SJCRH30 (cell line): ENCODE measurements at regions not wholly inside any gene's neighbourhood (a gene's known extent, or its start where the extent isn't known, plus 50 kb on each side); places are given as distances from the start of the nearest gene placed in this dataset.

ENCODE experiments used
- DNase-seq, 2 experiments: peaks; one replicate each; pipeline ENCODE4 v3.0.0-alpha.2; 2015 to 2020
- H3K27ac ChIP-seq: fragments of 250-450 bp; sonication (Bioruptor Pico); 2 replicates; pipeline ENCODE4 v1.5.1; 2020; ENCODE audit warnings: mild to moderate bottlenecking, moderate library complexity
- H3K27me3 ChIP-seq: fragments of 250-450 bp; sonication (Bioruptor Pico); 2 replicates; pipeline ENCODE4 v1.5.1; 2020; ENCODE audit warnings: mild to moderate bottlenecking, moderate library complexity
- H3K36me3 ChIP-seq: fragments of 250-450 bp; sonication (Bioruptor Pico); 2 replicates; pipeline ENCODE4 v1.5.1; 2020; ENCODE audit warnings: mild to moderate bottlenecking, moderate library complexity
- H3K4me1 ChIP-seq: fragments of 250-450 bp; sonication (Bioruptor Pico); 2 replicates; pipeline ENCODE4 v1.5.1; 2020; ENCODE audit warnings: mild to moderate bottlenecking, moderate library complexity
- H3K4me3 ChIP-seq: fragments of 250-450 bp; sonication (Bioruptor Pico); 2 replicates; pipeline ENCODE4 v1.5.1; 2020; ENCODE audit warnings: mild to moderate bottlenecking, moderate library complexity
- H3K9me3 ChIP-seq: fragments of 250-450 bp; sonication (Bioruptor Pico); replicated peaks from 2 replicates; pipeline ENCODE4 v1.5.1; 2020; ENCODE audit warnings: mild to moderate bottlenecking, moderate library complexity

DNA sequence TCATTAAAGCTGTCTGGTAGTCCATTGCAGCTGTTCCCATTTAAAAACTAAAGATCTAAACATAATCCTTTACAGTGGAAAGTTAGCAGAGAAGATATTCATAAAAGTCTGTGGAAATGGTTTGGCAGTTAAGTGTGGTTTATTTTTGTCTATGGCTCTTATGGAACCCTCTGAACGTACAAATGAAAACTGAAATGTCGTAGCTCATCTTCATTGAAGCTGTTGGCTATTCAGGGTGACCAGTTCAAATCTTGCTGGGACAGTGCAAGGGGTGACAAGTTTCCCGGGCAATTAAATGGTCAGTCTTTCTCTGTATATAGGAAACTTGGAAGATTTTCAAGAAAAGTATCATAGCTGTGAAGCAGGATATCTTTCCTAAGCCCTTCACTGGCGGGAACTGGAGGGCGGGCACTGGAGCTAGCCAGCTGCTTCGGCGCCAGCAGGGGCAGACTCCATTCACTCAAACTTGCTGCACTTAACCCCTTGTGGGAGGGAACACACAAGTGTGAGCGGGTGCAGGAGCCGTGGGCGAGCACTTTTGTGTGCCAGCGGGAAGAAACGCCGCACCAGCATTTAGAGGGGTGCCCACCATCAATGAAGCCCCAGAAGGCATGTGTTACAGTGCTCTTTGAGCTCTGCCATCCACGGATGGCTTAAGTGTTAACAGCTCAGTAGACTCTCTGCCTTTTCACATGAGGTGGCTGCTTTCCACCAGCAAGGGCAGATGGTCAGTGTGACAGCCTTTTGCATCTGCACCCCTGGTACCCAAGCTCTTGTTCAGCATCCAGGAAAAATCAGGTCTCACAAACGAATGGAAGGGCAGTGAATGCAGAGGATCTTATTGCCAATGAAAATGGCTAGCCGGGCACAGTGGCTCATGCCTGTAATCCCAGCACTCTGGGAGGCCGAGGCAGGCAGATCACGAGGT is 232.1 kb upstream of the KAZN start:
- peaks cover 6% of the 10 kb centered on the region; the same call in 1 of the 2 replicates for H3K27me3 ChIP-seq
- peak; percentile 54 to 70 for DNase-seq
- H3K9me3 ChIP-seq, result no peaks in the 10 kb centered on the region
- no peak overlapping the region for H3K4me3 ChIP-seq
- peak overlapping the region; percentile 22; the same call in 1 of the 2 replicates for H3K27ac ChIP-seq
- H3K36me3 ChIP-seq, result no peaks in the 10 kb centered on the region
- peaks cover 13% of the 10 kb centered on the region for H3K4me1 ChIP-seq

DNA sequence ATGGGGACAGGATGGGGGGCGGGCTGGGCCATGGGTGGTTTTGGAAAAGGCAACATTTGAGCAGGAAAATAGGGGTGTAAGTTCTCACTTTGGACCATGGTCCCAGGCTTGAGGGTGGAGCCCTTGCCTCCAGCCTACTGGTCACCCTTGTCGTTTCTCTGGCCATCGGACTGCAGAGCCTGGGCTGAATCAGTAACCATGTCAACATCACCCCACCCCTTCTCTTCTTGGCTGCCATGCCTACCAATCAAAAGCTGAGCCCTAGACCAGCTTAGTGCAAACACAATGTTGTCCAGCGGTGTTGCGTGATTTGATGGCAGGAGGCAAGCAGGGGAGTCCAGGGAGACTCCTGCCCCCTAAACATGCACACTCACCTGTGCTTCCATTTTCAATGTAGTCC is 231.0 kb upstream of the KAZN start:
- Histone ChIP-seq H3K27me3 (peaks cover 6% of the 10 kb centered on the region; the same call in 1 of the 2 replicates), H3K27ac (no peak overlapping the region), H3K36me3 (no peaks in the 10 kb centered on the region), H3K4me3 (no peak overlapping the region), H3K9me3 (no peaks in the 10 kb centered on the region), H3K4me1 (peaks cover 13% of the 10 kb centered on the region)
- DNase-seq, result no peak

GRCh38 chr1:14369526-14370213 is 228.8 kb upstream of the KAZN start:
- Histone ChIP-seq H3K4me1 (peaks cover 13% of the 10 kb centered on the region), H3K4me3 (no peak overlapping the region)
- no peak for DNase-seq

DNA sequence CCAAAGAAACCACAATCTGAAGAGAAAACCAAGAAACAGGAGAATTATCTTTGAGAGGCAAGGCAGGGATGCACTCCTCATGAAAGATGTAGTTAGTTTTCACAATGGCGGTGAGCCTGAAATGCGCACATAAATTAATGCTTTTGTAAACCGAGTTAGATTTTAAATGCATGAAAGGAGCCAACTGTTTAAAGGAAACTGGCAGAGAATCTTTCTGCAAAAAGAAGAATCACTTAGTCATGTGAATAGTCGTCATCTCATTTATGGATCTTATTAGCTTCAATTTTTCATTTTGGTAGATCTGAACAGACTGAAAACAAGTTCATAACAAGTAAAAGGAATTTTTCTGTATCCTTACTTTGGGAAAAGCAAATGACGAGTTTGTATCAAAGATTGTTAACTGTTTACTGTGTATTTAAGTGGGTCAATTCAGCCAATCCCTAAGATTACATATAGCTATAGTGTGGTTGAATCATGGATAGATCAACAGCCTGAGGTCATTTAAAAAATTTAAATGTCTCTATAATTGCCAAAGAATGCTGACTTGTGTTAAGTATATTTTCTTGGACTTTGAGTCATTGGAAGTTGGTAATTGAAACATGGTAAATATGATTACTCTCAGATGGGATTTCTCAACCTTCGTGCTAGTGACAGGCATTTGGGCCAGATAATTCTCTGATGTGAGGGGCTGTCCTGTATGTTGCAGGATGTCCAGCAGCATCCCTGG is 226.6 kb upstream of the KAZN start:
- Histone ChIP-seq H3K4me3 (no peak overlapping the region), H3K36me3 (no peaks in the 10 kb centered on the region), H3K4me1 (no peaks in the 10 kb centered on the region; the same call in 1 of the 2 replicates), H3K27ac (no peak overlapping the region), H3K27me3 (peaks cover 6% of the 10 kb centered on the region; the same call in 1 of the 2 replicates), H3K9me3 (no peaks in the 10 kb centered on the region)
- no peak for DNase-seq

More at GRCh38 chr1:14369526-14370213, 228.8 kb upstream of the KAZN start:
- no peaks in the 10 kb centered on the region for H3K9me3 ChIP-seq
- no peak overlapping the region for H3K27ac ChIP-seq
- no peaks in the 10 kb centered on the region for H3K36me3 ChIP-seq
- peaks cover 6% of the 10 kb centered on the region; the same call in 1 of the 2 replicates for H3K27me3 ChIP-seq

- DNase-seq, result no peak
- Histone ChIP-seq H3K4me3 (no peak overlapping the region), H3K9me3 (no peaks in the 10 kb centered on the region), H3K27me3 (peaks cover 6% of the 10 kb centered on the region; the same call in 1 of the 2 replicates), H3K36me3 (no peaks in the 10 kb centered on the region), H3K27ac (no peak overlapping the region), H3K4me1 (no peaks in the 10 kb centered on the region)
These were observed 226.0 kb upstream of the KAZN start for GRCh38 chr1:14372526-14372925.

DNA sequence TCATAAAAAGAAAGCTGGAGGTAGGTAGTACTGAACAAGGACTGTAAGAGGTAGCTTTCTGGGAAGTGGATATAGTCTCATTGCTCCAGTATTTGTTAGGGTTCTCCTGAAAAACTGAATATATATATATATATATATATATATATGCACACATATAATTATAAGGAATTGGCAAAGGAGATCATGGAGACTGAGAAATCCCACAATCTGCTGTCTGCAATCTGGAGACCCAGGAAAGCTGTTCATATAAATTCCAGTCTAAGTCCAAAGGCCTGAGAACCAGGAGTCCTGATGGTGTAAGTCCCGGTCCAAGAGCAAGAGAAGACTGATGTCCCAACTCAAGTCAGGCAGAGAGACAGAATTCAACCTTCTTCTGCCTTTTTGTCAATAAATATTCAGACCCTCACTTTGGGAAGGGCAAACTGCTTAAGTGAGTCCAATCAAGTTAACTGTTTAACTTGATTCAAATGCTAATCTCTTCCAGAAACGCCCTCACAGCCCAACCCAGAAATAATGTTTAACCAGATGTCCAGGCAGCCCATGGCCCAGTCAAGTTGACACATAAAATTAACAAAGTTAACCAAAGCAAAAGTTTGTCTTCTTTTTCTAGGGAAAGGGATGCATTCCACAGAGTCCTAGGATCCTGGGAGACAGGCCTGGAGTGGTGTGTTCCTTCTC is 225.3 kb upstream of the KAZN start:
- Histone ChIP-seq H3K4me1 (no peaks in the 10 kb centered on the region), H3K36me3 (no peaks in the 10 kb centered on the region)

GRCh38 chr1:14375226-14375625 is 223.3 kb upstream of the KAZN start:
- Histone ChIP-seq H3K36me3 (no peaks in the 10 kb centered on the region), H3K27me3 (no peaks in the 10 kb centered on the region), H3K27ac (no peak overlapping the region), H3K9me3 (no peaks in the 10 kb centered on the region), H3K4me3 (no peak overlapping the region), H3K4me1 (no peaks in the 10 kb centered on the region)
- no peak for DNase-seq

More for the DNA sequence above, 225.3 kb upstream of the KAZN start:
- no peak for DNase-seq
- Histone ChIP-seq H3K4me3 (no peak overlapping the region), H3K27ac (no peak overlapping the region), H3K27me3 (peaks cover 6% of the 10 kb centered on the region; the same call in 1 of the 2 replicates), H3K9me3 (no peaks in the 10 kb centered on the region)

DNA sequence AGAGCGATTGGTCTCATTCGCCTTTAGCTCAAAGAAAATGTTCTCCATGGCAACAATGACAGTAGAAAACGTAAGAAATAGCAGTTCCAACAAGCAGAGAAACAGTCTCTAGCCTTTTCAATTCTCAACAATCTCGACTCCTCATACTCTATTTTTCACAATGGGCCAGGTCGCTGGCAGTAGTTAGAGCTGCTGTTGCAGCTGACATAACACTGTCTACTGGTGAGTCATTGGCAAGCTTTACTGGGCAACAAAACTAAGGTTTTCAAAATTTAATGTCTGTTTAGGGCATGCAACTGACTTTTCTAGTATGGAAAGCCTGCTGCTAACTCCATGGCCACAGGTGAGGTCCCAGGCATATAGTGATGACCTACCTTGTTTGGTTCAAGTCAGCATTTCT is 221.1 kb upstream of the KAZN start:
- Histone ChIP-seq H3K4me3 (no peak overlapping the region), H3K4me1 (no peaks in the 10 kb centered on the region), H3K36me3 (no peaks in the 10 kb centered on the region), H3K9me3 (no peaks in the 10 kb centered on the region), H3K27ac (no peak overlapping the region), H3K27me3 (no peaks in the 10 kb centered on the region)
- DNase-seq, result no peak

- H3K27me3 ChIP-seq, result no peaks in the 10 kb centered on the region
- H3K4me1 ChIP-seq, result no peaks in the 10 kb centered on the region
- DNase-seq, result no peak
- no peaks in the 10 kb centered on the region for H3K9me3 ChIP-seq
- no peak overlapping the region for H3K27ac ChIP-seq
- no peaks in the 10 kb centered on the region for H3K36me3 ChIP-seq
- H3K4me3 ChIP-seq, result no peak overlapping the region
These were observed 218.1 kb upstream of the KAZN start for GRCh38 chr1:14380408-14380807.

GRCh38 chr1:14390816-14391215 is 207.7 kb upstream of the KAZN start:
- Histone ChIP-seq H3K9me3 (no peaks in the 10 kb centered on the region), H3K36me3 (no peaks in the 10 kb centered on the region), H3K27me3 (no peaks in the 10 kb centered on the region), H3K4me1 (no peaks in the 10 kb centered on the region), H3K4me3 (no peak overlapping the region), H3K27ac (no peak overlapping the region)
- peak; percentile 11 to 45 for DNase-seq

DNA sequence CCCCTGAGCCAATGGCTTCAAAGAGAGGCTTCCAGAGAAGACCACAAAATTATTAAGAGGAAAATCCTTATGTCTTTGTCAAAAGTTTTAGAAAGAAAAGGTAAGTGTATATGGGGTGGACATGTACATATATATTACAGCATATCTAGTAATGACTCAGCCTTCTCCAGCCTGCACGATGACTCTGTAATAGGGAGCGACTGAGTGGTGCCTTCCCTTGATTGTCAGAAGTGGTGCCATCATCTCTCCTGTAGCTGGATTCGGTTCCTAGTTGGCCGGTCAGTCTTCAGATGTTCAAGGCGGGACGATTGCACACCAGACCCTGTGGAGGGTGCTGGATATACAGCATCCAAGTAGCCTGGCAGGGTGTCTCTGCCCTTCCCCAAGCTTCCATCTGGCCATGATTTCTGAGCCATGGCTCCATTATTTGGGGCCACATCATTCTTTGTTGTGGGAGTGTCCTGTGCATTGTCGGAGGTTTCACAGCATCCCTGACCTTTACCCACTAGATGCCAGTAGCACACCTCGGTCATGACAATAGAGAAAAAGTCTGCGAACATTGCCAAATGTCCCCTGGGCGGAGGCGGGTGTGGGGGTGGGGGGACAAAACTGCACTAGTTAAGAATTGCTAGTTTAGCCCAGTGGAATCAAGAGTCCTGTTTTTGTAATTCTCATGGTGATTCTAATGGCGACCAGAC is 206.2 kb upstream of the KAZN start:
- DNase-seq, result no peak
- no peaks in the 10 kb centered on the region for H3K36me3 ChIP-seq
- H3K27me3 ChIP-seq, result no peaks in the 10 kb centered on the region
- H3K4me3 ChIP-seq, result no peak overlapping the region
- H3K27ac ChIP-seq, result no peak overlapping the region
- no peaks in the 10 kb centered on the region for H3K9me3 ChIP-seq
- H3K4me1 ChIP-seq, result no peaks in the 10 kb centered on the region

GRCh38 chr1:14392859-14393365 is 205.6 kb upstream of the KAZN start:
- no peak overlapping the region for H3K27ac ChIP-seq
- H3K4me1 ChIP-seq, result no peaks in the 10 kb centered on the region
- no peaks in the 10 kb centered on the region for H3K36me3 ChIP-seq
- no peak overlapping the region for H3K4me3 ChIP-seq
- DNase-seq, result no peak
- H3K27me3 ChIP-seq, result no peaks in the 10 kb centered on the region
- no peaks in the 10 kb centered on the region for H3K9me3 ChIP-seq

GRCh38 chr1:14396100-14396499 is 202.4 kb upstream of the KAZN start:
- Histone ChIP-seq H3K36me3 (no peaks in the 10 kb centered on the region), H3K27me3 (no peaks in the 10 kb centered on the region), H3K9me3 (no peaks in the 10 kb centered on the region), H3K4me1 (no peaks in the 10 kb centered on the region), H3K27ac (no peak overlapping the region), H3K4me3 (no peak overlapping the region)
- no peak for DNase-seq
